Left ventricle myocardium inferior (tissue), 1 donor: ENCODE measurements at regions not wholly inside any gene's neighbourhood (a gene's known extent, or its start where the extent isn't known, plus 50 kb on each side); places are given as distances from the start of the nearest gene placed in this dataset.

Source experiments
- DNase-seq: peaks from one replicate; pipeline ENCODE4 v3.0.0-alpha.2; 2020
- H3K27ac ChIP-seq: fragments of 200-600 bp; replicated peaks from 2 replicates; pipeline ENCODE4 v1.8.0; 2021
- H3K27me3 ChIP-seq: fragments of 200-600 bp; 2 replicates; pipeline ENCODE4 v1.8.0; 2021; ENCODE audit warnings: low read depth
- H3K36me3 ChIP-seq: fragments of 200-600 bp; 2 replicates; pipeline ENCODE4 v1.8.0; 2021
- H3K4me1 ChIP-seq: fragments of 200-600 bp; 2 replicates; pipeline ENCODE4 v1.8.0; 2021
- H3K4me3 ChIP-seq: fragments of 200-600 bp; 2 replicates; pipeline ENCODE4 v1.8.0; 2021; ENCODE audit warnings: mild to moderate bottlenecking, moderate library complexity
- H3K9me3 ChIP-seq: fragments of 200-600 bp; replicated peaks from 2 replicates; pipeline ENCODE4 v1.8.0; 2021
- CTCF ChIP-seq: fragments of 200-600 bp; IDR thresholded peaks from 2 replicates; pipeline ENCODE4 v1.8.0; 2021; ENCODE audit warnings: antibody characterized with exemption, mild to moderate bottlenecking, borderline replicate concordance
- intact Hi-C: fragments of 100-400 bp; cut with micrococcal nuclease; formaldehyde crosslinking; loops from one replicate; pipeline ENCODE4 v1.11.0; 2022
- donor health status: DM: no; HTN: yes; CAD: no; lungs with severe emphysema.

- Histone ChIP-seq H3K4me1 (no peaks in the 10 kb centered on the region), H3K27ac (no peak overlapping the region), H3K4me3 (no peak overlapping the region), H3K9me3 (no peaks in the 10 kb centered on the region), H3K27me3 (no peaks in the 10 kb centered on the region), H3K36me3 (no peaks in the 10 kb centered on the region)
- TF ChIP-seq CTCF = no peak
- DNase-seq = no peak
- intact Hi-C loops = no loop called here
These were observed 253.7 kb upstream of the SORCS1 start for GRCh38 chr10:107418085-107418806.

- Histone ChIP-seq H3K4me3 (no peak overlapping the region), H3K9me3 (no peaks in the 10 kb centered on the region), H3K27ac (no peak overlapping the region), H3K4me1 (no peaks in the 10 kb centered on the region), H3K36me3 (no peaks in the 10 kb centered on the region), H3K27me3 (no peaks in the 10 kb centered on the region)
- DNase-seq = no peak
- intact Hi-C loops = no loop called here
- TF ChIP-seq CTCF = no peak
These were observed 252.9 kb upstream of the SORCS1 start for GRCh38 chr10:107417446-107417845.

- no peaks in the 10 kb centered on the region for H3K4me1 ChIP-seq
- no peaks in the 10 kb centered on the region for H3K27me3 ChIP-seq
- intact Hi-C loops = no loop called here
- DNase-seq = no peak
- H3K9me3 ChIP-seq = no peaks in the 10 kb centered on the region
- H3K36me3 ChIP-seq = no peaks in the 10 kb centered on the region
- no peak overlapping the region for H3K4me3 ChIP-seq
- no peak overlapping the region for H3K27ac ChIP-seq
- TF ChIP-seq CTCF = no peak
These were observed 250.9 kb upstream of the SORCS1 start for GRCh38 chr10:107415446-107415845.

- no peaks in the 10 kb centered on the region for H3K36me3 ChIP-seq
These were observed 249.5 kb upstream of the SORCS1 start for GRCh38 chr10:107413971-107414370.

GRCh38 chr10:107409522-107409921, 245.0 kb upstream of the SORCS1 start:
- Histone ChIP-seq H3K9me3 (no peaks in the 10 kb centered on the region), H3K36me3 (no peaks in the 10 kb centered on the region), H3K27me3 (no peaks in the 10 kb centered on the region), H3K4me3 (no peak overlapping the region), H3K4me1 (no peaks in the 10 kb centered on the region), H3K27ac (no peak overlapping the region)
- TF ChIP-seq CTCF = peak; percentile 37
- intact Hi-C loops = no loop called here
- no peak for DNase-seq

More at GRCh38 chr10:107413971-107414370, 249.5 kb upstream of the SORCS1 start:
- Histone ChIP-seq H3K4me3 (no peak overlapping the region), H3K9me3 (no peaks in the 10 kb centered on the region), H3K27ac (no peak overlapping the region), H3K4me1 (no peaks in the 10 kb centered on the region), H3K27me3 (no peaks in the 10 kb centered on the region)
- intact Hi-C loops = no loop called here
- no peak for TF ChIP-seq CTCF
- no peak for DNase-seq
